Breast epithelium (tissue), 4 donors: ENCODE measurements at regions not wholly inside any gene's neighbourhood (a gene's known extent, or its start where the extent isn't known, plus 50 kb on each side); places are given as distances from the start of the nearest gene placed in this dataset.
"Not testable (repeated sequence)": the region's sequence is repeated elsewhere in the genome, so short reads cannot be mapped to it uniquely, and the experiment has no call there.

Source experiments
- DNase-seq, 2 donors: peaks; one replicate each; pipeline ENCODE4 v3.0.0-alpha.2; 2019; ENCODE audit warnings: low spot score in 2 of 2
- H3K27ac ChIP-seq, 2 donors: fragments of 200-600 bp; sonication (generic) in 1 of 2; one replicate each; pipeline ENCODE4 v1.5.1; 2016 to 2019; ENCODE audit warnings: mild to moderate bottlenecking in 1 of 2
- H3K27me3 ChIP-seq, 2 donors: fragments of 200-600 bp; sonication (generic) in 1 of 2; one replicate each; pipeline versions ENCODE4 v1.5.1 to v1.6.0; 2017 to 2019; ENCODE audit warnings: control low read depth in 1 of 2, mild to moderate bottlenecking in 1 of 2
- H3K36me3 ChIP-seq: fragments of 200-600 bp; one replicate; pipeline ENCODE4 v1.5.1; 2019
- H3K4me1 ChIP-seq, 2 donors: fragments of 200-600 bp; sonication (generic); one replicate each; pipeline ENCODE4 v1.5.1; 2016 to 2019; ENCODE audit warnings: control low read depth in 1 of 2
- H3K4me3 ChIP-seq, 3 donors: fragments of 200-600 bp; sonication (generic); 1 replicate in 2 of 3; 2 replicates in 1 of 3; pipeline ENCODE4 v1.5.1; 2016 to 2019; ENCODE audit warnings: mild to moderate bottlenecking in 3 of 3, moderate library complexity in 2 of 3
- H3K9me3 ChIP-seq, 2 donors: fragments of 200-600 bp; sonication (generic) in 1 of 2; one replicate each; pipeline ENCODE4 v1.5.1; 2016 to 2019; ENCODE audit warnings: control low read depth in 1 of 2
- POLR2A ChIP-seq: fragments of 450-650 bp; IDR thresholded peaks from one replicate; pipeline ENCODE4 v1.6.1; 2016; ENCODE audit warnings: antibody characterized with exemption, mild to moderate bottlenecking, moderate library complexity
- POLR2AphosphoS5 ChIP-seq, 3 donors: sonication (generic); formaldehyde crosslinking; IDR thresholded peaks; one replicate each; pipeline ENCODE4 v1.6.1; 2017; ENCODE audit warnings: antibody characterized with exemption in 3 of 3
- intact Hi-C: fragments of 100-400 bp; cut with DNase I; formaldehyde crosslinking; loops from one replicate; pipeline ENCODE4 v1.15.1; 2023; ENCODE audit warnings: low total_unique reads
- TF ChIP-seq, protein P1 (sequence below), 3 donors: fragments of 450-650 bp; IDR thresholded peaks; one replicate each; pipeline ENCODE4 v1.5.1; 2016 to 2017; ENCODE audit warnings: antibody characterized with exemption in 3 of 3, mild to moderate bottlenecking in 3 of 3, moderate library complexity in 3 of 3

DNA sequence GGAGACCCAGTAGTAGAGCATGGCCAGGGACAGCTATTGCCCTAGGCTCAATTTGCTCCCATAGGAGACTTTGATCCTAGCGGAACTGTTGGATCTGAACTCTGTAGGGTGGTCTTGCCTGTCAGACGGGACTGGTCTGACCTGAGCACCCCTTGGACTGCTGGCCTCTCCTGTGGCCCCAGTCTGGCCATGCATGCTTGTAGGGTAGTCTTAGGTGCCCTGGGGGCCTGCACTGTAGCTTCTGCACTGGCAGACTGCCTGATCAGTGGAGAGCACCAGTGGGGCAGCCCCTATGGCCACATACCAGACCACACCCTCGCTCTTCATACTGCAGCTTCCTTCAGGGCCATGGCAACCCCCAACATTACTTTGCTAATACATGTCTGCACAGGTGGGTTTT is 396.1 kb upstream of the GRAMD2B start:
- no peak overlapping the region for H3K27ac ChIP-seq
- no peak for DNase-seq
- intact Hi-C loops: no loop called here
- no peaks in the 10 kb centered on the region for H3K4me1 ChIP-seq
- no peak overlapping the region for H3K4me3 ChIP-seq
- H3K27me3 ChIP-seq: no peaks in the 10 kb centered on the region
- H3K9me3 ChIP-seq: peaks cover 0 to 26% of the 10 kb centered on the region in 2 donors
- H3K36me3 ChIP-seq: no peaks in the 10 kb centered on the region
- TF ChIP-seq, protein P1, sequence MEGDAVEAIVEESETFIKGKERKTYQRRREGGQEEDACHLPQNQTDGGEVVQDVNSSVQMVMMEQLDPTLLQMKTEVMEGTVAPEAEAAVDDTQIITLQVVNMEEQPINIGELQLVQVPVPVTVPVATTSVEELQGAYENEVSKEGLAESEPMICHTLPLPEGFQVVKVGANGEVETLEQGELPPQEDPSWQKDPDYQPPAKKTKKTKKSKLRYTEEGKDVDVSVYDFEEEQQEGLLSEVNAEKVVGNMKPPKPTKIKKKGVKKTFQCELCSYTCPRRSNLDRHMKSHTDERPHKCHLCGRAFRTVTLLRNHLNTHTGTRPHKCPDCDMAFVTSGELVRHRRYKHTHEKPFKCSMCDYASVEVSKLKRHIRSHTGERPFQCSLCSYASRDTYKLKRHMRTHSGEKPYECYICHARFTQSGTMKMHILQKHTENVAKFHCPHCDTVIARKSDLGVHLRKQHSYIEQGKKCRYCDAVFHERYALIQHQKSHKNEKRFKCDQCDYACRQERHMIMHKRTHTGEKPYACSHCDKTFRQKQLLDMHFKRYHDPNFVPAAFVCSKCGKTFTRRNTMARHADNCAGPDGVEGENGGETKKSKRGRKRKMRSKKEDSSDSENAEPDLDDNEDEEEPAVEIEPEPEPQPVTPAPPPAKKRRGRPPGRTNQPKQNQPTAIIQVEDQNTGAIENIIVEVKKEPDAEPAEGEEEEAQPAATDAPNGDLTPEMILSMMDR (IDR thresholded peaks at IDR 0.05): no peak
- no peak for TF ChIP-seq POLR2A
- no peak for TF ChIP-seq POLR2AphosphoS5 (IDR thresholded peaks at IDR 0.05)

DNA sequence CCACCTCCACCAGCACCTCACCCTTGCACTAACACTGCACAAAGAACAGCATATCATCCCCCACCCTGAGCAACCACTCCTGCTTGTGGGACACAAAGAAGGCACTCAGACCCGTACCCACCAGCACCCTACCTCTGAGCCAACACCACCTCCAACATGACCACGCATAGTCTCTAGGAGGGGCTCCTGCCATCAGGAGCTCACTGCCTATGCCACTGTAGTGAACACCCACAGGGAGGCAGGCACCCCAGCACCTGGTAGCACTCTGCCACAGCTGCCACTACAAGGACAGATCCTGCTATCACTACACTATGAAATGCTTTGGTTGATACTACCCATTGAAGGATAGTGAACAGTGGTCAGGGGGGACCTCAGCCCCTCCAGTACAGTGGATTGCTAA is 395.6 kb upstream of the GRAMD2B start:
- Histone ChIP-seq H3K4me1 (no peaks in the 10 kb centered on the region), H3K36me3 (no peaks in the 10 kb centered on the region), H3K27me3 (no peaks in the 10 kb centered on the region), H3K27ac (no peak overlapping the region), H3K4me3 (no peak overlapping the region), H3K9me3 (peaks cover 0 to 26% of the 10 kb centered on the region in 2 donors)
- TF ChIP-seq, protein P1 (IDR thresholded peaks at IDR 0.05): no peak
- TF ChIP-seq POLR2A (no peak), POLR2AphosphoS5 (IDR thresholded peaks at IDR 0.05) (no peak)
- intact Hi-C loops: no loop called here
- DNase-seq: no peak

DNA sequence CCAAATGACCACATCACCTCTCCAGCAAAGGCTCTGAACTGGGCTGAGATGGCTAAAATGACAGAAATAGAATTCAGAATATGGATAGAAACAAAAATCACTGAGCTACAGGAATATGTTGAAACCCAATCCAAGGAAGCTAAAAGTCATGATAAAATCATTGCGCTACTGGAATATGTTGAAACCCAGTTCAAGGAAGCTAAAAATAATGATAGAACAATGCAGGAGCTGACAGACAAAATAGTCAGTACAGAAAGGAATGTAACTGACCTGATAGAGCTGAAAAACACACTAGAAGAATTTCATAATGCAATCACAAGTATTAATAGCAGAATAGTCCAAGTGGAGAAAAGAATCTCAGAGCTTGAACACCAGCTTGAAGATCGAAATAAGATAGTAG is 394.9 kb upstream of the GRAMD2B start:
- Histone ChIP-seq H3K4me1 (no peaks in the 10 kb centered on the region), H3K4me3 (no peak overlapping the region), H3K27ac (no peak overlapping the region), H3K36me3 (no peaks in the 10 kb centered on the region), H3K27me3 (no peaks in the 10 kb centered on the region), H3K9me3 (peaks cover 0 to 26% of the 10 kb centered on the region in 2 donors)
- intact Hi-C loops: no loop called here
- DNase-seq: no peak
- TF ChIP-seq POLR2AphosphoS5 (IDR thresholded peaks at IDR 0.05) (no peak), POLR2A (no peak)
- TF ChIP-seq, protein P1 (IDR thresholded peaks at IDR 0.05): no peak

DNA sequence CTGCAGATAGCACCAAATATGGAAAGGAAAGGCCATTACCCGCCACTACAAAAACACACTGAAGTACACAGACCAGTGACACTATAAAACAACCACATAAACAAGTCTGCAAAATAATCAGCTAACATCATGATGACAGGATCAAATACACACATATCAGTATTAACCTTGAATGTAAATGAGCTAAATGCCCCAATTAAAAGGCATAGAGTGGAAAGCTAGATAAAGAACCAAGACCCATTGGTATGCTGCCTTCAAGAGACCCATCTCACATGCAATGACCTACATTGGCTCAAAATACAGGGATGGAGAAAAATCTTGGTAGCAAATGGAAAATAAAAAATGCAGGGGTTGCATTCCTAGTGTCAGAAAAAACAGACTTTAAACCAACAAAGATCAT is 393.9 kb upstream of the GRAMD2B start:
- DNase-seq, H3K4me3 ChIP-seq, H3K27me3 ChIP-seq, H3K36me3 ChIP-seq, intact Hi-C loops, H3K4me1 ChIP-seq, H3K27ac ChIP-seq: not testable (repeated sequence)
- H3K9me3 ChIP-seq: peaks cover 0 to 26% of the 10 kb centered on the region in 2 donors

DNA sequence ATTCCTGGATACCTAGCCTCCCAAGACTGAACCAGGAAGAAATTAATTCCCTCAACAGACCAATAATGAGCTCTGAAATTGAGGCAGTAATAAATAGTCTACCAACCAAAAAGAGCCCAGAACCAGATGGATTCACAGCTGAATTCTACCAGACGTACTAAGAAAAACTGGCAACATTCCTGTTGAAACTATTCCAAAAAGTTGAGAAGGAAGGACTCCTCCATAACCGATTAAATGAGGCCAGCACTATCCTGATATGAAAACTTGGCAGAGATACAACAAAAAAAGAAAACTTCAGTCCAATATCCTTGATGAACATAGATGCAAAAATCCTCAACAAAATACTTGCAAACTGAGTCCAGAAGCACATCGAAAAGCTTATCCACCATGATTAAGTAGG is 392.5 kb upstream of the GRAMD2B start:
- Histone ChIP-seq H3K27me3 (no peaks in the 10 kb centered on the region), H3K4me3 (no peak overlapping the region), H3K9me3 (peaks cover 0 to 26% of the 10 kb centered on the region in 2 donors), H3K36me3 (no peaks in the 10 kb centered on the region), H3K27ac (no peak overlapping the region), H3K4me1 (no peaks in the 10 kb centered on the region)
- no peak for DNase-seq
- intact Hi-C loops: no loop called here
- TF ChIP-seq POLR2A (no peak), POLR2AphosphoS5 (IDR thresholded peaks at IDR 0.05) (no peak)
- TF ChIP-seq, protein P1 (IDR thresholded peaks at IDR 0.05): no peak
